SH-SY5Y (cell line): ENCODE measurements at regions not wholly inside any gene's neighbourhood (a gene's known extent, or its start where the extent isn't known, plus 50 kb on each side); places are given as distances from the start of the nearest gene placed in this dataset.

Experiments used
- GATA2 ChIP-seq: IDR thresholded peaks from 2 replicates; pipeline ENCODE4 v1.6.1; 2011; ENCODE audit warnings: mild to moderate bottlenecking, low read depth, low read length
- GATA3 ChIP-seq: IDR thresholded peaks from 2 replicates; pipeline ENCODE4 v1.6.1; 2011; ENCODE audit warnings: low read depth, mild to moderate bottlenecking, low read length, moderate library complexity

GRCh38 chr1:187759825-187760333, 931.1 kb downstream of the PLA2G4A start:
- TF ChIP-seq GATA2 (no peak), GATA3 (no peak)

- no peak for TF ChIP-seq GATA3
- TF ChIP-seq GATA2: no peak
Observed at GRCh38 chr1:187762118-187762517, 933.4 kb downstream of the PLA2G4A start.

GRCh38 chr1:187763465-187763864, 934.7 kb downstream of the PLA2G4A start:
- TF ChIP-seq GATA3 (no peak), GATA2 (no peak)

GRCh38 chr1:187763976-187764375, 935.2 kb downstream of the PLA2G4A start:
- no peak for TF ChIP-seq GATA3
- no peak for TF ChIP-seq GATA2

- TF ChIP-seq GATA3 (no peak), GATA2 (no peak)
Observed at GRCh38 chr1:187771396-187771795, 942.6 kb downstream of the PLA2G4A start.

GRCh38 chr1:187773168-187773567, 944.4 kb downstream of the PLA2G4A start:
- no peak for TF ChIP-seq GATA3
- TF ChIP-seq GATA2: no peak

GRCh38 chr1:187787736-187788135, 959.0 kb downstream of the PLA2G4A start:
- TF ChIP-seq GATA2: no peak
- no peak; the same call in 1 of the 2 replicates for TF ChIP-seq GATA3

- no peak for TF ChIP-seq GATA2
- no peak for TF ChIP-seq GATA3
Observed at GRCh38 chr1:187788718-187789117, 960.0 kb downstream of the PLA2G4A start.

GRCh38 chr1:187790724-187791123, 962.0 kb downstream of the PLA2G4A start:
- TF ChIP-seq GATA3 (no peak), GATA2 (no peak)

- TF ChIP-seq GATA3: no peak
Observed at GRCh38 chr1:187794561-187794960, 965.8 kb downstream of the PLA2G4A start.

- TF ChIP-seq GATA3 (no peak), GATA2 (no peak)
Observed at GRCh38 chr1:187809549-187809948, 980.8 kb downstream of the PLA2G4A start.

GRCh38 chr1:187816646-187817045, 987.9 kb downstream of the PLA2G4A start:
- TF ChIP-seq GATA2 (no peak), GATA3 (no peak)

GRCh38 chr1:187817782-187818181, 989.0 kb downstream of the PLA2G4A start:
- no peak for TF ChIP-seq GATA2
- TF ChIP-seq GATA3: no peak

GRCh38 chr1:187819086-187819485, 990.3 kb downstream of the PLA2G4A start:
- TF ChIP-seq GATA3 (no peak), GATA2 (no peak)

GRCh38 chr1:187836557-187836956, 1007.8 kb downstream of the PLA2G4A start:
- TF ChIP-seq GATA2: no peak

- no peak for TF ChIP-seq GATA2
- TF ChIP-seq GATA3: no peak
Observed at GRCh38 chr1:187837787-187838186, 1009.0 kb downstream of the PLA2G4A start.
